ENCODE measurements at regions not wholly inside any gene's neighbourhood (a gene's known extent, or its start where the extent isn't known, plus 50 kb on each side); places are given as distances from the start of the nearest gene placed in this dataset.

GRCh38 chr5:92371171-92371888 is 988.2 kb upstream of the ARRDC3 start:
- TF ChIP-seq, protein P1, sequence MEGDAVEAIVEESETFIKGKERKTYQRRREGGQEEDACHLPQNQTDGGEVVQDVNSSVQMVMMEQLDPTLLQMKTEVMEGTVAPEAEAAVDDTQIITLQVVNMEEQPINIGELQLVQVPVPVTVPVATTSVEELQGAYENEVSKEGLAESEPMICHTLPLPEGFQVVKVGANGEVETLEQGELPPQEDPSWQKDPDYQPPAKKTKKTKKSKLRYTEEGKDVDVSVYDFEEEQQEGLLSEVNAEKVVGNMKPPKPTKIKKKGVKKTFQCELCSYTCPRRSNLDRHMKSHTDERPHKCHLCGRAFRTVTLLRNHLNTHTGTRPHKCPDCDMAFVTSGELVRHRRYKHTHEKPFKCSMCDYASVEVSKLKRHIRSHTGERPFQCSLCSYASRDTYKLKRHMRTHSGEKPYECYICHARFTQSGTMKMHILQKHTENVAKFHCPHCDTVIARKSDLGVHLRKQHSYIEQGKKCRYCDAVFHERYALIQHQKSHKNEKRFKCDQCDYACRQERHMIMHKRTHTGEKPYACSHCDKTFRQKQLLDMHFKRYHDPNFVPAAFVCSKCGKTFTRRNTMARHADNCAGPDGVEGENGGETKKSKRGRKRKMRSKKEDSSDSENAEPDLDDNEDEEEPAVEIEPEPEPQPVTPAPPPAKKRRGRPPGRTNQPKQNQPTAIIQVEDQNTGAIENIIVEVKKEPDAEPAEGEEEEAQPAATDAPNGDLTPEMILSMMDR (conservative IDR thresholded peaks at IDR 0.05; ENCODE audit: low read depth, low read length) = no peak
- peak overlapping the region; percentile 33 for H3K4me3 ChIP-seq (ENCODE audit: low read depth, low read length)
- no peak for DNase-seq (ENCODE audit: low read depth)

DNA sequence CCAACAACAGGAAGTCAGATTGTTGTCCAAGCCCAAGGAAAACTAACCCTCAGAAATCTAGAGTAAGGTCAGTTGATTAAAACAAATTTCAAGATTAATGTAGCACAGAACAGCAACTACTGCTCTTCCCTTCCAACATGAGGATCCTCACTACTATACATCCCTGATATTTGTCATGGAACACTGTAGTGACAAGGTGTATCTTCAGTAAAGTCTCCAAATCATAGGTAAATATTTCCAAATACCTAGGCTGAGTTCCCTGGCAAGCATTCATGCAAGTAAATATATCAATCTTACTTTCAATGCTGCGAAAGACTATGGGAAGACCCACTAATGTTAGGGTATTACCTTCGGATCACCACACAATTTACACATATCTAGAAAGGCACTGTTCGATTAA is 986.9 kb upstream of the ARRDC3 start:
- TF ChIP-seq, protein P1 (conservative IDR thresholded peaks at IDR 0.05; ENCODE audit: low read depth, low read length) = no peak
- no peak overlapping the region for H3K4me3 ChIP-seq (ENCODE audit: low read depth, low read length)
- no peak for DNase-seq (ENCODE audit: low read depth)

GRCh38 chr5:92369587-92369986 is 986.5 kb upstream of the ARRDC3 start:
- H3K4me3 ChIP-seq (ENCODE audit: low read depth, low read length) = no peak overlapping the region
- TF ChIP-seq, protein P1 (conservative IDR thresholded peaks at IDR 0.05; ENCODE audit: low read depth, low read length) = no peak
- no peak for DNase-seq (ENCODE audit: low read depth)

- TF ChIP-seq, protein P1 (conservative IDR thresholded peaks at IDR 0.05; ENCODE audit: low read depth, low read length) = no peak
- no peak overlapping the region for H3K4me3 ChIP-seq (ENCODE audit: low read depth, low read length)
- no peak for DNase-seq (ENCODE audit: low read depth)
Observed at GRCh38 chr5:92364986-92365550, 982.0 kb upstream of the ARRDC3 start.

DNA sequence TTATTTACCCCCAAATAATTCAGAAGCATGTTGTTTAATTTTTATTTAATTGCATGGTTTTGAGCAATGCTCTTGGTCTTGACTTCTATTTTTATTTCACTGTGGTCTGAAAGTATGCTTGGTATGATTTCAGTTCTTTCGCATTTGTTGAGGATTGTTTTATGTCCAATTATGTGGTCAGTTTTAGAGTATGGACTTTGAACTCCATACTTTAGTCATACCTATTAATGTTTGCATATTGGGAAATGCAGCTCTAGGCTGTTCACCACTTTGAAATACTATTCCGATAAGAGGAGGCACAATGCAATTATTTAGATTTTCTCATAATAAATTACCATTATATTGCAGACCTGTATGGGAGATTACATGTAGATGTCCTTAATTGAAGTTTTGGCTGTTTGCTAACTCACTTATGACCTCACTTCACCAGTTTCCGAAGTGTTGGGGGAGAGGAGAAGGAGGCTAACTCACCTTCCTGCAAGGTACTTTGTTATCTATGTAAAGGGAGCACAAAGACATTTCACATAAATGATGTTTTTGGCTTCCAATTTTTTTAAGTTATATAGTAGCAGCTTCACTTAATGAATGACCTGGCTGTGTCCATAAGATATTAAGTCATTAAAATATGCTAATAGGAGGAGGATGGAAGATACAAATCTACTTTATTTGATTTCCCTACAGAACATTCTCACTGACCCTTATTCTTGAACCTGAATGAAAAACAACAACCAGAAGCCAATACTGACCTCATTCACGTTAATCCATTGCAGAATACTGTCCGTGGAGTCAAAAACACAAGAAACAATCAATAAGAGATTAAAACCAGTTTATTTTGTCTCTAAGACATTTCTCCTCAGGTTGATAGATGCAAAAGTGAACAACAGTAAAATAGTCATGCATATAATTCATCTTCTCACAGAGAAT is 970.3 kb upstream of the ARRDC3 start:
- no peak for DNase-seq (ENCODE audit: low read depth)

GRCh38 chr5:92337772-92338234 is 954.7 kb upstream of the ARRDC3 start:
- no peak for DNase-seq (ENCODE audit: low read depth)
- H3K4me3 ChIP-seq (ENCODE audit: low read depth, low read length) = no peak overlapping the region
- TF ChIP-seq, protein P1 (conservative IDR thresholded peaks at IDR 0.05; ENCODE audit: low read depth, low read length) = no peak

More for the DNA sequence above, 970.3 kb upstream of the ARRDC3 start:
- TF ChIP-seq, protein P1 (conservative IDR thresholded peaks at IDR 0.05; ENCODE audit: low read depth, low read length) = no peak
- no peak overlapping the region for H3K4me3 ChIP-seq (ENCODE audit: low read depth, low read length)

Measured in epithelial cell of proximal tubule (primary cell).